IMR-90 (cell line): ENCODE measurements at regions not wholly inside any gene's neighbourhood (a gene's known extent, or its start where the extent isn't known, plus 50 kb on each side); places are given as distances from the start of the nearest gene placed in this dataset.
A peak's percentile ranks its signal among the peaks of the same experiment; 100 is the strongest.

Experiments
- ATAC-seq: fragments of 200-7000 bp; cut with Tn5 transposase; 2 replicates; pipeline ENCODE4 v1.9.1; 2020; ENCODE audit warnings: low read depth, mild to moderate bottlenecking, moderate library complexity
- BruUV-seq: library from RNA; stranded (reverse); fragments of 400-500 nt; replicated peaks from 2 replicates; lab custom pipeline; 2021; lab: Mats Ljungman, UMichigan
- CTCF ChIA-PET: fragments of 300-600 bp; formaldehyde crosslinking; extraction: SDS; loops from one replicate; lab custom pipeline; 2021; ENCODE audit warnings: antibody characterized with exemption; lab: Yijun Ruan, JAX
- POLR2A ChIA-PET: fragments of 300-600 bp; sonication (Branson Sonifier 250); formaldehyde crosslinking; loops from one replicate; lab custom pipeline; 2022; ENCODE audit warnings: antibody characterized with exemption; ENCODE audit not compliant: unreplicated experiment; lab: Charles Lee
- DNase-seq: peaks from one replicate; pipeline ENCODE4 v3.0.0; 2013
- H2AFZ ChIP-seq: replicated peaks from 2 replicates; pipeline ENCODE3; 2013; ENCODE audit warnings: low read length, mild to moderate bottlenecking; ENCODE audit not compliant: poor library complexity
- H2AK5ac ChIP-seq: 2 replicates; pipeline ENCODE4 v1.6.1; 2013; ENCODE audit warnings: low read depth, low read length, inconsistent platforms
- H2AK9ac ChIP-seq: replicated peaks from 2 replicates; pipeline ENCODE3; 2013; ENCODE audit warnings: mild to moderate bottlenecking, low read depth, low read length, moderate library complexity; ENCODE audit not compliant: poor library complexity
- H2BK120ac ChIP-seq: 2 replicates; pipeline ENCODE4 v1.6.1; 2013; ENCODE audit warnings: low read depth, low read length, inconsistent platforms
- H2BK15ac ChIP-seq: 3 replicates; pipeline ENCODE4 v1.6.1; 2013; ENCODE audit warnings: low read depth, low read length, inconsistent platforms
- H2BK20ac ChIP-seq: 2 replicates; pipeline ENCODE4 v1.6.1; 2013; ENCODE audit warnings: low read depth, mild to moderate bottlenecking, inconsistent platforms, low read length, moderate library complexity
- H2BK5ac ChIP-seq: 2 replicates; pipeline ENCODE4 v1.6.1; 2013; ENCODE audit warnings: mild to moderate bottlenecking, low read depth, low read length, inconsistent platforms; ENCODE audit not compliant: poor library complexity, severe bottlenecking
- H3K14ac ChIP-seq: replicated peaks from 2 replicates; pipeline ENCODE4 v1.6.1; 2013; ENCODE audit warnings: low read depth, low read length, inconsistent platforms
- H3K18ac ChIP-seq: 2 replicates; pipeline ENCODE4 v1.6.1; 2013; ENCODE audit warnings: low read depth, low read length, control low read depth
- H3K23ac ChIP-seq: 2 replicates; pipeline ENCODE4 v1.6.1; 2013; ENCODE audit warnings: low read depth, low read length, inconsistent platforms
- H3K27ac ChIP-seq: 2 replicates; pipeline ENCODE4 v1.5.1; 2013; ENCODE audit warnings: mild to moderate bottlenecking, control low read depth, low read length; ENCODE audit not compliant: insufficient read depth
- H3K27me3 ChIP-seq: 2 replicates; pipeline ENCODE4 v1.6.1; 2013; ENCODE audit warnings: low read length; ENCODE audit not compliant: control insufficient read depth, insufficient read depth
- H3K36me3 ChIP-seq: 2 replicates; pipeline ENCODE4 v1.6.1; 2013; ENCODE audit warnings: low read length, mixed read lengths; ENCODE audit not compliant: control insufficient read depth, insufficient read depth
- H3K4ac ChIP-seq: 2 replicates; pipeline ENCODE4 v1.6.1; 2013; ENCODE audit warnings: low read depth, low read length, inconsistent platforms
- H3K4me1 ChIP-seq: 2 replicates; pipeline ENCODE4 v1.6.1; 2013; ENCODE audit warnings: low read length, mixed read lengths; ENCODE audit not compliant: control insufficient read depth, insufficient read depth
- H3K4me2 ChIP-seq: 2 replicates; pipeline ENCODE4 v1.6.1; 2013; ENCODE audit warnings: low read depth, mild to moderate bottlenecking, control low read depth, low read length, moderate library complexity
- H3K4me3 ChIP-seq: 2 replicates; pipeline ENCODE4 v1.5.1; 2013; ENCODE audit warnings: low read depth, mild to moderate bottlenecking, control low read depth, low read length, moderate library complexity; ENCODE audit not compliant: insufficient read depth
- H3K56ac ChIP-seq: 2 replicates; pipeline ENCODE4 v1.6.1; 2013; ENCODE audit warnings: low read length, inconsistent platforms; ENCODE audit not compliant: insufficient read depth; ENCODE audit errors: extremely low read depth
- H3K79me1 ChIP-seq, 2 experiments: 2 replicates each; pipeline ENCODE4 v1.6.1; 2013; ENCODE audit warnings: low read length in 2 of 2, inconsistent platforms in 1 of 2, low read depth in 1 of 2
- H3K9ac ChIP-seq: 2 replicates; pipeline ENCODE4 v1.6.1; 2013; ENCODE audit warnings: low read depth, low read length, control low read depth
- H3K9me1 ChIP-seq: 2 replicates; pipeline ENCODE4 v1.6.1; 2013; ENCODE audit warnings: low read length, inconsistent platforms; ENCODE audit not compliant: insufficient read depth
- H3K9me3 ChIP-seq: 2 replicates; pipeline ENCODE4 v1.6.1; 2013; ENCODE audit warnings: low read length; ENCODE audit not compliant: control insufficient read depth, insufficient read depth
- H4K20me1 ChIP-seq: 2 replicates; pipeline ENCODE4 v1.6.1; 2013; ENCODE audit warnings: low read length, inconsistent platforms; ENCODE audit not compliant: insufficient read depth
- H4K5ac ChIP-seq: 2 replicates; pipeline ENCODE4 v1.6.1; 2013; ENCODE audit warnings: mild to moderate bottlenecking, low read depth, low read length, control low read depth
- H4K8ac ChIP-seq, 2 experiments: 2 replicates each; pipeline ENCODE4 v1.6.1; 2013; ENCODE audit warnings: low read depth in 2 of 2, low read length in 2 of 2, control low read depth in 1 of 2, inconsistent platforms in 1 of 2
- H4K91ac ChIP-seq: 2 replicates; pipeline ENCODE4 v1.6.1; 2013; ENCODE audit warnings: low read depth, low read length, inconsistent platforms; ENCODE audit not compliant: insufficient read depth
- MAFK ChIP-seq: IDR thresholded peaks from 2 replicates; pipeline ENCODE4 v1.6.1; 2012; ENCODE audit warnings: low read depth, low read length, improper control_type of control experiment
- WGBS, 2 experiments: methylation state at CpG; one replicate each; pipeline versions ENCODE4 v1.1.5 to v1.1.7; 2013; ENCODE audit warnings: missing lambda C conversion rate in 2 of 2; ENCODE audit not compliant: insufficient read length in 1 of 2; ENCODE audit errors: extremely low coverage in 2 of 2; 5-methylcytosine and 5-hydroxymethylcytosine counted together
- dilution Hi-C: fragments of 300-500 bp; cut with HindIII; formaldehyde crosslinking; loops from one replicate; pipeline ENCODE4 v1.14.3; 2018; ENCODE audit warnings: low sequenced_read_pairs; ENCODE audit not compliant: unreplicated experiment
- in situ Hi-C: fragments of 300-500 bp; cut with MboI; formaldehyde crosslinking; loops from 3 replicates; pipeline ENCODE4 v1.14.3; 2019; ENCODE audit warnings: low sequenced_read_pairs, inconsistent platforms, mixed read lengths
- intact Hi-C: fragments of 100-400 bp; cut with micrococcal nuclease; formaldehyde crosslinking; loops from 2 replicates; pipeline ENCODE4 v1.10.0; 2022
- TF ChIP-seq, protein P1 (sequence below): conservative IDR thresholded peaks from 2 replicates; pipeline ENCODE4 v1.5.1; 2012; ENCODE audit warnings: mild to moderate bottlenecking, low read depth, low read length, improper control_type of control experiment
- TF ChIP-seq, protein P2 (sequence below): fragments of 150-350 bp; IDR thresholded peaks from 2 replicates; pipeline ENCODE4 v1.6.1; 2016; ENCODE audit warnings: low read depth, mild to moderate bottlenecking, low read length, moderate library complexity, borderline replicate concordance

DNA sequence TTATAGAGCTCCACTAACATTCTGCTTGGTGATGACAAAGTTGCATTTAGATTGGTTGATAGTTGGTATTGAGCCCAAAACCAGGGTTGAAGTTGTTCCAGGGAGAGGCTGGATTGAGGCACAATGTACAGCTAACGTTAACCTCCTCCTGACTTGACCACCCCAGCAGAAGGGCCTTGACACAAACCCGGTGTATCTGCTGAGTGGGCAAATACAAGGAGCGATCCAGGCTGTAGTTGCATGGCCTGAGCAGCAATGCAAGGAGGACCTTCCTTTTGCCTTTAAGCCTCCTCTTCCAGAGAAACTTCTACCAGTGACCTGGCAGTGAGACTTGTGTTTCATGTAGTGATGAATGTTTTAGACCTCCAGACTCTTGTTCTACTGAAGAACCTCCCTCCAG lies 66.2 kb upstream of the GAS1 start:
- no CpG with 5 or more reads among the region's 3 CpGs for WGBS, 2 experiments

More for the DNA sequence above, 66.2 kb upstream of the GAS1 start:
- no TSS peak for BruUV-seq
- no peak overlapping the region for H3K14ac ChIP-seq
- H3K9me1 ChIP-seq = no peaks in the 10 kb centered on the region
- H3K18ac ChIP-seq = no peak overlapping the region
- ChIA-PET POLR2A (no interaction called here), CTCF (no interaction called here)
- H2AK9ac ChIP-seq = no peak overlapping the region
- no peak overlapping the region for H2AFZ ChIP-seq
- no peak overlapping the region for H4K5ac ChIP-seq
- H3K27ac ChIP-seq = no peak overlapping the region
- TF ChIP-seq, protein P1, sequence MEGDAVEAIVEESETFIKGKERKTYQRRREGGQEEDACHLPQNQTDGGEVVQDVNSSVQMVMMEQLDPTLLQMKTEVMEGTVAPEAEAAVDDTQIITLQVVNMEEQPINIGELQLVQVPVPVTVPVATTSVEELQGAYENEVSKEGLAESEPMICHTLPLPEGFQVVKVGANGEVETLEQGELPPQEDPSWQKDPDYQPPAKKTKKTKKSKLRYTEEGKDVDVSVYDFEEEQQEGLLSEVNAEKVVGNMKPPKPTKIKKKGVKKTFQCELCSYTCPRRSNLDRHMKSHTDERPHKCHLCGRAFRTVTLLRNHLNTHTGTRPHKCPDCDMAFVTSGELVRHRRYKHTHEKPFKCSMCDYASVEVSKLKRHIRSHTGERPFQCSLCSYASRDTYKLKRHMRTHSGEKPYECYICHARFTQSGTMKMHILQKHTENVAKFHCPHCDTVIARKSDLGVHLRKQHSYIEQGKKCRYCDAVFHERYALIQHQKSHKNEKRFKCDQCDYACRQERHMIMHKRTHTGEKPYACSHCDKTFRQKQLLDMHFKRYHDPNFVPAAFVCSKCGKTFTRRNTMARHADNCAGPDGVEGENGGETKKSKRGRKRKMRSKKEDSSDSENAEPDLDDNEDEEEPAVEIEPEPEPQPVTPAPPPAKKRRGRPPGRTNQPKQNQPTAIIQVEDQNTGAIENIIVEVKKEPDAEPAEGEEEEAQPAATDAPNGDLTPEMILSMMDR = no peak
- TF ChIP-seq MAFK = peak; percentile 51
- TF ChIP-seq, protein P2, sequence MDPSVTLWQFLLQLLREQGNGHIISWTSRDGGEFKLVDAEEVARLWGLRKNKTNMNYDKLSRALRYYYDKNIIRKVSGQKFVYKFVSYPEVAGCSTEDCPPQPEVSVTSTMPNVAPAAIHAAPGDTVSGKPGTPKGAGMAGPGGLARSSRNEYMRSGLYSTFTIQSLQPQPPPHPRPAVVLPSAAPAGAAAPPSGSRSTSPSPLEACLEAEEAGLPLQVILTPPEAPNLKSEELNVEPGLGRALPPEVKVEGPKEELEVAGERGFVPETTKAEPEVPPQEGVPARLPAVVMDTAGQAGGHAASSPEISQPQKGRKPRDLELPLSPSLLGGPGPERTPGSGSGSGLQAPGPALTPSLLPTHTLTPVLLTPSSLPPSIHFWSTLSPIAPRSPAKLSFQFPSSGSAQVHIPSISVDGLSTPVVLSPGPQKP = no peak
- dilution Hi-C loops (no loop called here), in situ Hi-C loops (no loop called here), intact Hi-C loops (no loop called here)
- peaks cover 3% of the 10 kb centered on the region; the same call in 1 of the 2 replicates for H3K27me3 ChIP-seq
- ATAC-seq = no peak
- H4K8ac ChIP-seq = no peak overlapping the region
- no peak overlapping the region for H3K4me3 ChIP-seq
- H2BK5ac ChIP-seq = no peak overlapping the region
- H2BK15ac ChIP-seq = no peak overlapping the region
- H3K4me1 ChIP-seq = no peaks in the 10 kb centered on the region
- no peaks in the 10 kb centered on the region for H4K20me1 ChIP-seq
- H3K36me3 ChIP-seq = no peaks in the 10 kb centered on the region
- no peak overlapping the region for H3K56ac ChIP-seq
- no peak overlapping the region for H3K9ac ChIP-seq
- H3K4me2 ChIP-seq = no peak overlapping the region
- H3K9me3 ChIP-seq = no peaks in the 10 kb centered on the region
- no peak overlapping the region for H3K23ac ChIP-seq
- H3K79me1 ChIP-seq = no peaks in the 10 kb centered on the region
- no peak overlapping the region for H4K91ac ChIP-seq
- no peak overlapping the region for H2AK5ac ChIP-seq
- H3K4ac ChIP-seq = no peak overlapping the region
- H2BK20ac ChIP-seq = no peak overlapping the region; the same call in 1 of the 2 replicates
- no peak overlapping the region for H2BK120ac ChIP-seq
- DNase-seq = no peak
